ENCODE measurements at regions not wholly inside any gene's neighbourhood (a gene's known extent, or its start where the extent isn't known, plus 50 kb on each side); places are given as distances from the start of the nearest gene placed in this dataset. TPM values are rescaled to one million over a fixed set of nuclear protein-coding genes. Genes with fewer than 3 reads are reported as not detected.

DNA sequence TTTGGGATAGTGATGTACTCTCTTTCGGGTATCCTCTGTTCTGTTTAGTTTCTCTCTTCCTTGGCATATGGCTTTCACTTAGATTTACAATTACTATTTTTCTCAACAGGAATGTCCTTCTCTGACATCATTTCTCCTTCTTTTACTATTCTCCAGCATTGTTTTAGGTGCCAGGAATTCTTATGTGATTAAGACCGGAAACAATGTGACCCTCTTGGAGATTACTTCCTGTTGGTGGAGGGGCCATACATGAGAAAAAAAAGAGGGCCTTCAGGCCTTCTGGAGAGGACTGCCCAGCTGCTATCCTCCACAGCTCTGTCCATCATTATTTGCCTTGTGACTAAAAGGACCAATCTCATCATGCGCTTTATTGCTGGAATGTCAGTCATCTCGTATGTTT lies 50.4 kb upstream of the ADAMTS5 start:
- Histone ChIP-seq H4K20me1 (replicated peaks; ENCODE audit: control insufficient read depth, extremely low read depth, insufficient read depth, low read length) (no peaks in the 10 kb centered on the region), H3K9ac (replicated peaks; ENCODE audit: extremely low read depth, insufficient read depth, low read length) (no peak overlapping the region), H3K79me2 (ENCODE audit: control insufficient read depth, insufficient read depth, low read length) (no peaks in the 10 kb centered on the region), H3K4me2 (ENCODE audit: insufficient read depth, low read length) (no peak overlapping the region), H2AFZ (ENCODE audit: low read depth, low read length) (no peak overlapping the region), H3K27me3 (ENCODE audit: control insufficient read depth in 2 of 2, insufficient read depth in 2 of 2, low read length in 2 of 2) (no peaks in the 10 kb centered on the region), H3K4me1 (ENCODE audit: control insufficient read depth, extremely low read depth, insufficient read depth, low read length) (no peaks in the 10 kb centered on the region), H3K36me3 (ENCODE audit: control insufficient read depth in 2 of 2, extremely low read depth in 1 of 2, insufficient read depth in 2 of 2, low read length in 2 of 2) (no peaks in the 10 kb centered on the region), H3K4me3 (replicated peaks in 1 of 3; ENCODE audit: insufficient read depth in 1 of 3, low read depth in 1 of 3, low read length in 3 of 3) (no peak overlapping the region), H3K9me1 (replicated peaks; ENCODE audit: control insufficient read depth, extremely low read depth, insufficient read depth, low read length) (no peaks in the 10 kb centered on the region), H3K9me3 (replicated peaks; ENCODE audit: control insufficient read depth, insufficient read depth, low read length) (no peaks in the 10 kb centered on the region), H3K27ac (ENCODE audit: insufficient read depth, low read depth, low read length) (no peak overlapping the region)
- ChIA-PET POLR2A (no interaction called here), CTCF (no interaction called here)
- dilution Hi-C loops (cut with MboI; ENCODE audit: extremely low pct_ligation_motif_present, low sequenced_read_pairs) = no loop called here
- no peak for FAIRE-seq
- BruUV-seq (replicated peaks) = no TSS peak
- no peak for DNase-seq (ENCODE audit: low read depth, low spot score)
- intact Hi-C loops (cut with micrococcal nuclease) = no loop called here
- TF ChIP-seq POLR2AphosphoS5 (IDR thresholded peaks at IDR 0.05; ENCODE audit: insufficient read depth, low read depth, low read length) (no peak), JUN (IDR thresholded peaks at IDR 0.05; ENCODE audit: borderline replicate concordance, insufficient read depth, insufficient read length, low read depth) (no peak)

Small RNAs in the stretch of these regions (small RNA-seq; reads per million reads assigned to genes)
- gene NCSTNP1 (ENCODE audit: insufficient read depth, insufficient read length, low read depth, low replicate concordance) (not detected), gene RF00026 (ENCODE audit: insufficient read depth, insufficient read length, low read depth, low replicate concordance) (not detected)
